GM12878 (cell line): ENCODE measurements at regions not wholly inside any gene's neighbourhood (a gene's known extent, or its start where the extent isn't known, plus 50 kb on each side); places are given as distances from the start of the nearest gene placed in this dataset.

Experiments used
- BRCA1 ChIP-seq: IDR thresholded peaks from 2 replicates; pipeline ENCODE4 v1.6.1; 2011; ENCODE audit warnings: low read depth, low read length, improper control_type of control experiment
- CTCF ChIP-seq, 3 experiments: IDR thresholded peaks in 2 of 3; conservative IDR thresholded peaks in 1 of 3; 2 replicates each; pipeline ENCODE4 v1.5.1; 2011; ENCODE audit warnings: low read depth in 3 of 3, low read length in 3 of 3, mild to moderate bottlenecking in 3 of 3, control low read depth in 2 of 3, moderate library complexity in 2 of 3, inconsistent platforms in 1 of 3, mixed read lengths in 1 of 3; ENCODE audit not compliant: control insufficient read depth in 2 of 3, insufficient read depth in 1 of 3; ENCODE audit errors: extremely low read depth in 1 of 3
- FOS ChIP-seq: IDR thresholded peaks from 3 replicates; pipeline ENCODE4 v1.6.1; 2011; ENCODE audit warnings: borderline replicate concordance; ENCODE audit not compliant: insufficient read length; ENCODE audit errors: extremely low read depth
- HSF1 ChIP-seq: fragments of 150-350 bp; IDR thresholded peaks from 2 replicates; pipeline ENCODE4 v1.6.1; 2014; ENCODE audit warnings: mild to moderate bottlenecking, low read depth, low read length
- KDM1A ChIP-seq: fragments of 200-600 bp; sonication (generic); IDR thresholded peaks from 2 replicates; pipeline ENCODE4 v1.6.1; 2016; ENCODE audit warnings: borderline replicate concordance
- MAX ChIP-seq: IDR thresholded peaks from 2 replicates; pipeline ENCODE4 v1.6.1; 2012; ENCODE audit warnings: low read depth, low read length, improper control_type of control experiment
- MYC ChIP-seq: IDR thresholded peaks from 2 replicates; pipeline ENCODE4 v1.6.1; 2011; ENCODE audit warnings: mild to moderate bottlenecking, low read length, moderate library complexity, inconsistent platforms; ENCODE audit not compliant: insufficient read depth, insufficient replicate concordance, insufficient read length, severe bottlenecking
- PAX5 ChIP-seq: IDR thresholded peaks from 2 replicates; pipeline ENCODE4 v1.6.1; 2011; ENCODE audit warnings: low read depth, low read length, borderline replicate concordance
- PAX8 ChIP-seq: fragments of 450-650 bp; IDR thresholded peaks from 2 replicates; pipeline ENCODE4 v1.6.1; 2017; ENCODE audit warnings: mild to moderate bottlenecking, moderate library complexity
- POLR2AphosphoS5 ChIP-seq: IDR thresholded peaks from 2 replicates; pipeline ENCODE4 v1.6.1; 2011; ENCODE audit warnings: mild to moderate bottlenecking, low read length, inconsistent platforms
- RAD21 ChIP-seq: IDR thresholded peaks from 2 replicates; pipeline ENCODE4 v1.6.1; 2011; ENCODE audit warnings: mild to moderate bottlenecking, low read depth, low read length, moderate library complexity; ENCODE audit not compliant: insufficient read depth
- REST ChIP-seq: IDR thresholded peaks from 2 replicates; pipeline ENCODE4 v1.6.1; 2012; ENCODE audit warnings: mild to moderate bottlenecking, low read depth, low read length
- STAT1 ChIP-seq: fragments of 450-650 bp; conservative IDR thresholded peaks from 2 replicates; pipeline ENCODE4 v1.6.1; 2014; ENCODE audit warnings: antibody characterized with exemption, mild to moderate bottlenecking

GRCh38 chr6:55019591-55019990 lies 154.7 kb upstream of the HCRTR2 start:
- TF ChIP-seq KDM1A (no peak), MAX (no peak), MYC (no peak), CTCF (IDR thresholded peaks at IDR 0.05 in 2 of 3, conservative IDR thresholded peaks at IDR 0.05 in 1 of 3; ENCODE audit: control insufficient read depth in 2 of 3, extremely low read depth in 1 of 3, insufficient read depth in 1 of 3, low read depth in 3 of 3, low read length in 3 of 3) (no peak), PAX5 (no peak), REST (no peak), BRCA1 (no peak), HSF1 (no peak), POLR2AphosphoS5 (no peak), FOS (no peak), RAD21 (no peak), STAT1 (no peak), PAX8 (no peak)
